NB4 (cell line): ENCODE measurements at regions not wholly inside any gene's neighbourhood (a gene's known extent, or its start where the extent isn't known, plus 50 kb on each side); places are given as distances from the start of the nearest gene placed in this dataset.

Source experiments
- DNase-seq: peaks from one replicate; pipeline ENCODE4 v3.0.0; 2010; ENCODE audit warnings: low read depth
- H3K4me3 ChIP-seq: one replicate; pipeline ENCODE4 v1.5.1; 2011; ENCODE audit warnings: mild to moderate bottlenecking, low read depth, low read length, moderate library complexity
- MYC ChIP-seq: IDR thresholded peaks from 2 replicates; pipeline ENCODE4 v1.6.1; 2011; ENCODE audit warnings: low read depth, low read length
- POLR2A ChIP-seq: IDR thresholded peaks from 2 replicates; pipeline ENCODE4 v1.6.1; 2011; ENCODE audit warnings: mild to moderate bottlenecking; ENCODE audit not compliant: insufficient read length; ENCODE audit errors: extremely low read depth
- TF ChIP-seq, protein P1 (sequence below): IDR thresholded peaks from one replicate; pipeline ENCODE4 v1.5.1; 2012; ENCODE audit warnings: low read depth, low read length
- TF ChIP-seq, protein P2 (sequence below): IDR thresholded peaks from 2 replicates; pipeline ENCODE4 v1.6.1; 2011; ENCODE audit warnings: low read depth, low read length

DNA sequence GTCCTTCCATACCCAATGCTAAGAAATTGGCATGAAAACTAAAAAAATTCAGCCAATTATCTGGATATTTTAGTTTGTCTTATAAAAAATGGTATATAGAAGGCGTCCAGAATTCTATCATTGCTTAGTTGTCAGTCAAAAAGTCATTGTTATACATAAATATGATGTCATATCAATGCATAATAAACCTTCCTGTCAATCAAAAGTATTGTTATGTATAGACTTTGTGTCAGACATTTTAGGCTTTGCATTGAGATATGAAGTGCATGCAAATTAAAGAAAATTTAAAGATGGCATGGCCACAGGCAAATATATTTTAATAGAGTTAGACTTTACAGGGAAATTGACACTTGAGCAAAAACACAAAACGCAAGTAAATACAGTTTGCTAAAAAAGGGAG lies 173.4 kb upstream of the FANCL start:
- DNase-seq = no peak
- H3K4me3 ChIP-seq = no peak overlapping the region
- TF ChIP-seq POLR2A (no peak), MYC (no peak)
- TF ChIP-seq, protein P1, sequence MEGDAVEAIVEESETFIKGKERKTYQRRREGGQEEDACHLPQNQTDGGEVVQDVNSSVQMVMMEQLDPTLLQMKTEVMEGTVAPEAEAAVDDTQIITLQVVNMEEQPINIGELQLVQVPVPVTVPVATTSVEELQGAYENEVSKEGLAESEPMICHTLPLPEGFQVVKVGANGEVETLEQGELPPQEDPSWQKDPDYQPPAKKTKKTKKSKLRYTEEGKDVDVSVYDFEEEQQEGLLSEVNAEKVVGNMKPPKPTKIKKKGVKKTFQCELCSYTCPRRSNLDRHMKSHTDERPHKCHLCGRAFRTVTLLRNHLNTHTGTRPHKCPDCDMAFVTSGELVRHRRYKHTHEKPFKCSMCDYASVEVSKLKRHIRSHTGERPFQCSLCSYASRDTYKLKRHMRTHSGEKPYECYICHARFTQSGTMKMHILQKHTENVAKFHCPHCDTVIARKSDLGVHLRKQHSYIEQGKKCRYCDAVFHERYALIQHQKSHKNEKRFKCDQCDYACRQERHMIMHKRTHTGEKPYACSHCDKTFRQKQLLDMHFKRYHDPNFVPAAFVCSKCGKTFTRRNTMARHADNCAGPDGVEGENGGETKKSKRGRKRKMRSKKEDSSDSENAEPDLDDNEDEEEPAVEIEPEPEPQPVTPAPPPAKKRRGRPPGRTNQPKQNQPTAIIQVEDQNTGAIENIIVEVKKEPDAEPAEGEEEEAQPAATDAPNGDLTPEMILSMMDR = no peak

DNA sequence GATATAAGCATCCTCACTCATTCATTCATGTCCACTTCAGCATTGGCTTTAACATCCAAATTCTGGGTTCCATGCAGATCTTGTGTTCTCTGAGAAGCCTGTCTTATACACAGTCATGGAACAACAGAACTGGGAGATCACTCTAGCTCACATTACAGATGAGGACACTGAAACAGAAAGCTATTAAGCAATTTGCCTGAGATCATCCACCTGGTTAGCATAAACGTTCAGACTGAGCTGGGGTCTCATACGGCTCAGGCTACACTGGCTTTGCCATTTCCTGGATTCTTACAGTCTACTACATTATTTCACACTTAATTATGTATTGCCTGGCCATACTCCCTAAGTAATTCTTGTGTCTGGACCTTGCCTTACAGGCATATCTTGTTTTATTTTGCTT lies 169.4 kb upstream of the FANCL start:
- no peak overlapping the region for H3K4me3 ChIP-seq
- TF ChIP-seq POLR2A = no peak
- TF ChIP-seq MYC = no peak
- TF ChIP-seq, protein P2, sequence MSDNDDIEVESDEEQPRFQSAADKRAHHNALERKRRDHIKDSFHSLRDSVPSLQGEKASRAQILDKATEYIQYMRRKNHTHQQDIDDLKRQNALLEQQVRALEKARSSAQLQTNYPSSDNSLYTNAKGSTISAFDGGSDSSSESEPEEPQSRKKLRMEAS = no peak
- TF ChIP-seq, protein P1 = no peak
- no peak for DNase-seq

DNA sequence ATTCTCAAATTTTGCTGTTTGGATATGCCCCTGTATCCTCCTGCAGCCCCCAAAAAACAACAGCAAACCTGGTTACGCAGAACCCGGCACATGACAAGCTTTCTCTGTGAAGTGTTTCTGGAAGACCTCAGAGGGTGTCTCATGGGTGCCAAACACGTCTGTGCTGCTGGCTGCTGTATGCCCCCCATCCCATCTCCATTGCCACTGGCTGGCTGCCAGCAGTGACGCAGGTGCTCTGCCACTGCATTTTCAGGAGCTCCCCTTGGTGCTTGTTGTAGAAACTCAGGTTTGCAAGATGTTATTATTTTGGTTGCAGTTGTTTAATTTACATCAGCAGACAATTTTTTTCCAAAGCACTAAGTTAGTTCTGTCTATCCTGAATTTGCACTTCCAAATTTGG lies 166.4 kb upstream of the FANCL start:
- no peak overlapping the region for H3K4me3 ChIP-seq
- no peak for TF ChIP-seq POLR2A
- TF ChIP-seq MYC = no peak
- TF ChIP-seq, protein P2 = no peak
- TF ChIP-seq, protein P1 = no peak
- DNase-seq = no peak

DNA sequence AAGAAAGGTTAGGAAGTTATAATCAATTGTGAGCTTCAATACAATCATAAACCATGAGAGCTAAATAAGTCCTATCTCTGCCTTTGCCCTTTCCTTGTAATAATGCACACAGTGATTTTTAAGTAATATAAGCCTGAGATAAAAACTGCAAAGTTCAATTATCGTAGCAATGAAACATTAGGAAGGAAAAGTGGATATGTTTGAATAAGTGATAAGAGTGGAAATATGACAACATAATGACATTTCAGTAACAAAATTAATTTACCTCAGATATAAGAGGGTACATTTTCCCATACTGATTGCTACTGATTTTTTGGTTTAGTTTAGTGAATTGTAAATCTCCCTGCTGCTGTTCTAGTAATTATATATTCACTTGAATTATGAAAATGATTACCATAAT lies 164.2 kb upstream of the FANCL start:
- DNase-seq = no peak
- H3K4me3 ChIP-seq = no peak overlapping the region
- TF ChIP-seq, protein P2 = no peak
- TF ChIP-seq MYC = no peak
- no peak for TF ChIP-seq POLR2A
- TF ChIP-seq, protein P1 = no peak

DNA sequence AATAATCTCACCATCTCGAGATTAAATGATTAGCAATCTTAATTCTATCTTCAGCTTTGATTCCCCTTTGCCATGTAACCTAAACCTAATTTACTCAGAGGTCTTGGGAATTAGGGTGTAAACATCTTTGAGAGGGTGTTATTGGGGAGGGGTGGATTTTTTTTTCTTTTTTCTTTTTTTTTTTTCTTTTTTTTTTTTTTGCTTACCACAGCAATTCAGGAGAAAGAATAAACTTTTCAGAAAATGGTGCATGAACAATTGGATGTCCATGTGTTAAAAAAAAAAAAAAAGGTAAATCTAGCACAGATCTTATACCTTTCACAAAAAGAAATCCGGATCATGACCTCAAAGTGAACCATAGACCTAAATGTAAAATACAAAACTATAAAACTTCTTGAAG lies 160.8 kb upstream of the FANCL start:
- no peak overlapping the region for H3K4me3 ChIP-seq
- DNase-seq = no peak
- TF ChIP-seq, protein P1 = no peak

DNA sequence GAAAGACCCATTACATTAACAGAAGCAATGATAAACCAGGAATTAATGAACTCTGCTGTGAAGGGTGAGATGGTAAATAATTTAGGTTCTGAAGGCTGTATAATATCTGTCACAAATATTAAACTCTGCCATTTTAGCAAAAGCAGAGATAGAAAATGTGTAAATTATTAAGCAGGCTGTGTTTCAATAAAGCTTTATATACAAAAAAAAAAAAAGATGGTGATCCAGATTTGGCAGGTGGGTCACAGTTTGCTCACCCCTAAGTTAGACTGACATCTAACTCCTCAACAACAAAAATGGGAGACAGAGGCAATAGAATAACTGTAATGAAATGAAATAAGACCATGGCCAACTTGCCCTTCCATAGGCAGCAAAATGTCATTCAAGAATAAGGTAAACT lies 157.3 kb upstream of the FANCL start:
- TF ChIP-seq, protein P1 = no peak
- TF ChIP-seq POLR2A = no peak
- no peak for DNase-seq
- no peak overlapping the region for H3K4me3 ChIP-seq
